BLaER1 (cell line): ENCODE measurements at regions not wholly inside any gene's neighbourhood (a gene's known extent, or its start where the extent isn't known, plus 50 kb on each side); places are given as distances from the start of the nearest gene placed in this dataset.

ENCODE experiments used
- H3K27ac ChIP-seq: shearing (Covaris generic); formaldehyde crosslinking; 2 replicates; pipeline ENCODE4 v1.8.1; 2022
- H3K27me3 ChIP-seq: shearing (Covaris generic); formaldehyde crosslinking; 2 replicates; pipeline ENCODE4 v1.8.1; 2022
- H3K36me3 ChIP-seq: shearing (Covaris generic); formaldehyde crosslinking; 2 replicates; pipeline ENCODE4 v1.8.1; 2022
- H3K4me1 ChIP-seq: shearing (Covaris generic); formaldehyde crosslinking; 2 replicates; pipeline ENCODE4 v1.8.1; 2022
- H3K4me2 ChIP-seq: shearing (Covaris generic); formaldehyde crosslinking; 2 replicates; pipeline ENCODE4 v1.8.1; 2022
- H3K4me3 ChIP-seq: shearing (Covaris generic); formaldehyde crosslinking; 2 replicates; pipeline ENCODE4 v1.8.1; 2022
- H3K9ac ChIP-seq: shearing (Covaris generic); formaldehyde crosslinking; 2 replicates; pipeline ENCODE4 v1.8.1; 2022
- H3K9me3 ChIP-seq: shearing (Covaris generic); formaldehyde crosslinking; 2 replicates; pipeline ENCODE4 v1.8.1; 2022
- H4K20me1 ChIP-seq: shearing (Covaris generic); formaldehyde crosslinking; 2 replicates; pipeline ENCODE4 v1.8.1; 2022
- Cebpa-rat ChIP-seq: shearing (Covaris generic); IDR thresholded peaks from 2 replicates; pipeline ENCODE4 v1.8.1; 2022

DNA sequence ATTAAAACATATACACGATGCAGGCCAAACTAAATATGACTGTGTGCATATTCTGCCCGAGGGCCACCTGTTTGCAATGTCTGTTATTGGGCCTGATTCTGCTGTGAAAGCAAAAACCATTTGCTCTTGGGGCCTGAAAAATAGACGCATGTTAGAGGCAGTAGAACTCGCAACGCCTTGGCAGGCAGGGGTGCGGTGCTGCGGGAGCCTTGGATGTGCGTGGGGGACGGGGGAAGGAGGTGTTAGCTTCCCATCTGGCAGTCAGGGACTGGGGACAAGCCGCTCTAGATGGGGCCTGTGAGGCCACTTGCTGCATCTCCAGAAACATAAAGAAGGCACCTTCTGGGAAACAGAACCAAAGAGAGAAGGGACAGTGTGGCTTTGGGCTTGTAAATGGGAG is 216.3 kb downstream of the PHETA1 start:
- Histone ChIP-seq H3K27me3 (no peaks in the 10 kb centered on the region), H3K27ac (no peak overlapping the region), H3K36me3 (no peaks in the 10 kb centered on the region), H3K9ac (no peak overlapping the region), H3K9me3 (no peaks in the 10 kb centered on the region), H3K4me2 (no peak overlapping the region), H3K4me3 (no peak overlapping the region), H4K20me1 (no peaks in the 10 kb centered on the region), H3K4me1 (peaks cover 15% of the 10 kb centered on the region)
- TF ChIP-seq Cebpa-rat = no peak

GRCh38 chr12:111150921-111151840 is 217.7 kb downstream of the PHETA1 start:
- H3K9me3 ChIP-seq = no peaks in the 10 kb centered on the region
- H3K27me3 ChIP-seq = no peaks in the 10 kb centered on the region
- H4K20me1 ChIP-seq = no peaks in the 10 kb centered on the region

GRCh38 chr12:111150360-111150759 is 218.5 kb downstream of the PHETA1 start:
- no peak for TF ChIP-seq Cebpa-rat
- peak overlapping the region; percentile 43; the same call in 1 of the 2 replicates for H3K4me2 ChIP-seq
- no peaks in the 10 kb centered on the region for H3K9me3 ChIP-seq
- H3K4me3 ChIP-seq = no peak overlapping the region
- H4K20me1 ChIP-seq = no peaks in the 10 kb centered on the region
- H3K27me3 ChIP-seq = no peaks in the 10 kb centered on the region
- no peaks in the 10 kb centered on the region for H3K36me3 ChIP-seq
- H3K4me1 ChIP-seq = peaks cover 15% of the 10 kb centered on the region
- H3K9ac ChIP-seq = no peak overlapping the region
- no peak overlapping the region for H3K27ac ChIP-seq

More at GRCh38 chr12:111150921-111151840, 217.7 kb downstream of the PHETA1 start:
- no peak overlapping the region for H3K4me3 ChIP-seq
- TF ChIP-seq Cebpa-rat = no peak
- no peak overlapping the region for H3K9ac ChIP-seq
- no peaks in the 10 kb centered on the region for H3K36me3 ChIP-seq
- H3K27ac ChIP-seq = no peak overlapping the region
- H3K4me1 ChIP-seq = peaks cover 15% of the 10 kb centered on the region
- no peak overlapping the region for H3K4me2 ChIP-seq

- Histone ChIP-seq H3K4me2 (peak overlapping the region; percentile 43), H3K4me1 (peaks cover 15% of the 10 kb centered on the region), H3K9me3 (no peaks in the 10 kb centered on the region), H3K4me3 (no peak overlapping the region), H3K27me3 (no peaks in the 10 kb centered on the region), H3K9ac (no peak overlapping the region), H4K20me1 (no peaks in the 10 kb centered on the region), H3K27ac (no peak overlapping the region), H3K36me3 (no peaks in the 10 kb centered on the region)
- TF ChIP-seq Cebpa-rat = no peak
These were observed 219.6 kb downstream of the PHETA1 start for GRCh38 chr12:111149299-111149698.

DNA sequence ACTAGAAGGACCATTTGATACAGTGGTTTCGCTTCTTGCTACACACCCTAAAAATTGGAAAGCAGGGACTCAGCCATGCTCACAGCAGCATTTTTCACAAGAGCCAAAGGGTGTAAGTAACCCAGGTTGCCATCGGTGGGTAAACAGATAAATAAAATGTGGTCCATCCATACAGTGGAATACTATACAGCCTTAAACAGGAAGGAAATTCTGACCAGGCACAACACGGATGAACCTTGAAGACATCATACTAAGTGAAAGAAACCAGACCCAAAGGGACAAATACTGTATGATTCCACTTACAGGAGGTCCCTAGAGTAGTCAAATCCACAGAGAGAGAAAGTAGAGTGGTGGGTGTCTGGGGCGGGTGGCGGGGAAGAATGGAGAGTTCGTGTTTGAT is 220.9 kb downstream of the PHETA1 start:
- H3K9me3 ChIP-seq = no peaks in the 10 kb centered on the region
- no peak overlapping the region for H3K4me3 ChIP-seq
- no peaks in the 10 kb centered on the region for H3K36me3 ChIP-seq
- no peak overlapping the region for H3K4me2 ChIP-seq
- H3K4me1 ChIP-seq = peaks cover 15% of the 10 kb centered on the region
- no peak overlapping the region for H3K9ac ChIP-seq
- H3K27me3 ChIP-seq = no peaks in the 10 kb centered on the region
- H3K27ac ChIP-seq = no peak overlapping the region
- no peak for TF ChIP-seq Cebpa-rat
- H4K20me1 ChIP-seq = no peaks in the 10 kb centered on the region

DNA sequence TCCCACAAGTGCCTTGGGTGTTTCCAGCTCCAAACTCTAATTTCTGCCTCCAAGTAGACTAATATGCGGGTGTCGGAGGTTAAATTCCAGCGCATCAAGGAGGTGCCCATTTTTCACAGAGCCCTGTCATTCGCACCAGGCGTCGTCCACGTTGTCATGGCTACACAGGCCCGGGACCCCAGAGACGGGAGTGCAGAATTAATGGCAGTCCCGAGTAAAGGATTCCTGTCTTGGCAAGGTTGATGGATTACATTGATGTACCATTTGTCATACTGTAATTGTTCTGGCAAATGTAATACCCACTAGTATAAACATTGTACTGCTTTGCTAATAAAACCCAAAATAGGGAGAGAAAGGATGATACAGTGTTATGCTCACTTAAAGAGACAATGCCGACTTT is 222.9 kb upstream of the MYL2 start:
- Histone ChIP-seq H3K27ac (no peak overlapping the region), H3K27me3 (no peaks in the 10 kb centered on the region)

DNA sequence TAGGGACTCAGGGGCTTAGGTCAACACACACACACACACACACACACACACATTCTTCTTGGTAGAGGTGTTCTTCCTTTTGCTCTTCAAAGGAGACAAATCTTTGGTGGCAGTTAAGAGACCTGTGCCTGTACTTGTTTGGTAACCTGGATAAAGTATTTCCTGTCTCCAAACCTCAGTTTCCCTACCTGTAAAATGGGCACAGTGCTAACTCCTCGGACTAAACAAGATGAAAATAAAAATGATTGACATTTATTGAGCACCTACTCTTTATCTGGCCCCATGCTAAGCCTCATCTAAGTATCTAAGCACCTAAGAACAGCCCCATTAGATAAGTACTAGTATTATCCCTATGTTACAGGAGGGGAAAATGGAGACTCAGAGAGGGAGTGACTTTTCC is 220.8 kb upstream of the MYL2 start:
- Histone ChIP-seq H3K4me3 (no peak overlapping the region), H3K4me2 (no peak overlapping the region), H3K36me3 (no peaks in the 10 kb centered on the region), H4K20me1 (no peaks in the 10 kb centered on the region), H3K9me3 (no peaks in the 10 kb centered on the region), H3K27me3 (no peaks in the 10 kb centered on the region), H3K4me1 (no peaks in the 10 kb centered on the region), H3K9ac (no peak overlapping the region), H3K27ac (no peak overlapping the region)
- no peak for TF ChIP-seq Cebpa-rat

More for the DNA sequence above, 222.9 kb upstream of the MYL2 start:
- no peaks in the 10 kb centered on the region for H3K36me3 ChIP-seq
- no peak overlapping the region for H3K4me2 ChIP-seq
- no peak overlapping the region for H3K9ac ChIP-seq
- H3K4me3 ChIP-seq = no peak overlapping the region
- TF ChIP-seq Cebpa-rat = no peak
- no peaks in the 10 kb centered on the region for H4K20me1 ChIP-seq
- H3K9me3 ChIP-seq = no peaks in the 10 kb centered on the region
- H3K4me1 ChIP-seq = no peaks in the 10 kb centered on the region

DNA sequence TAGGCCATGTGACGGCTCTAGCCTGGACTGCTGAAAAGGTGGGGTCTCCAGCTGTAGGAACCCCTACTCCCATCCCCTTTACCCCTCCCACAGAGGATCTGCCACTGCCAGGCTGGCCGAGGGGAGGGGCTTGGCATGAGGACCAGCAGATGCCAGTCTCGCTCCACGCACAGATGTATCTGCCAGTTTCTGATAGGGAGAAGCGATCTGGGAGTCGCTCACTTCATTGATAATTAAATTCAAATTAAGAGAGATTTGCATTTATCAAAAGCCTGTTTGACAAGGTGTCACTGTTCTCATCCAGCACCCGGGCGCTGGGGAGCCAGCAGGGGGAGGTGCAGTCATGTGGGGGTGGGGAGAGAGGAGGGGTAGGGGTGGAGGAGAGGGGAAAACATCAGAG is 217.6 kb upstream of the MYL2 start:
- Histone ChIP-seq H3K27me3 (no peaks in the 10 kb centered on the region), H3K4me2 (no peak overlapping the region), H3K9me3 (peaks cover 21% of the 10 kb centered on the region), H3K36me3 (no peaks in the 10 kb centered on the region), H3K27ac (no peak overlapping the region), H3K4me3 (no peak overlapping the region), H3K4me1 (peaks cover 9% of the 10 kb centered on the region), H4K20me1 (no peaks in the 10 kb centered on the region), H3K9ac (no peak overlapping the region)
- TF ChIP-seq Cebpa-rat = no peak

GRCh38 chr12:111135293-111135832 is 215.0 kb upstream of the MYL2 start:
- Histone ChIP-seq H4K20me1 (no peaks in the 10 kb centered on the region), H3K4me2 (no peak overlapping the region), H3K4me1 (peaks cover 13% of the 10 kb centered on the region), H3K9me3 (peaks cover 47% of the 10 kb centered on the region), H3K27me3 (no peaks in the 10 kb centered on the region), H3K9ac (no peak overlapping the region), H3K27ac (no peak overlapping the region), H3K4me3 (no peak overlapping the region), H3K36me3 (no peaks in the 10 kb centered on the region)
- TF ChIP-seq Cebpa-rat = no peak

DNA sequence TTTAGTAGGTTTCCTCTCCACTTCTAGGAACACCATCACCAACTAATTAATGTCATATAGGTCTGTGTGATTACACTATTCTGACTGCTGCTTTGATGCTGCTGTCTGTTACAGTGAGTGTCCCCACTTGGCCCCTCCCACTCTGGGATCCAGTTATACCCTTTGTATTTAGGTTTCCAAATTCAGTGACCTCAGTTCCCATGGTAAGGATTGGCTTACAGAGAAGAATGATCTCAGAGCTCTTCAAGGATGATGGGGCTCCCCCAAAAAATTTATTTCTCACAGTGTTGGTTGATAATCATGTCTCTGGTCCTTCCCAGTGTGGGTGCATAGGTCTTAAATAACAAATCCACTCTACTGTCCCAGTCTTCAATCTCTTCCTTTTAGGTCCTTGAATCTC is 210.0 kb upstream of the MYL2 start:
- no peak overlapping the region for H3K9ac ChIP-seq
- H3K27me3 ChIP-seq = no peaks in the 10 kb centered on the region
- no peak for TF ChIP-seq Cebpa-rat
- H3K36me3 ChIP-seq = no peaks in the 10 kb centered on the region
- H3K9me3 ChIP-seq = peaks cover 44% of the 10 kb centered on the region
- H4K20me1 ChIP-seq = no peaks in the 10 kb centered on the region
- H3K27ac ChIP-seq = no peak overlapping the region
- no peak overlapping the region for H3K4me3 ChIP-seq
- no peak overlapping the region for H3K4me2 ChIP-seq
- H3K4me1 ChIP-seq = peaks cover 21% of the 10 kb centered on the region
